LNCaP clone FGC (cell line): ENCODE measurements at regions not wholly inside any gene's neighbourhood (a gene's known extent, or its start where the extent isn't known, plus 50 kb on each side); places are given as distances from the start of the nearest gene placed in this dataset.

Source experiments
- DNase-seq: peaks from one replicate; pipeline ENCODE4 v3.0.0-alpha.2; 2011; ENCODE audit warnings: low read depth
- H3K4me3 ChIP-seq: 2 replicates; pipeline ENCODE4 v1.5.1; 2011; ENCODE audit warnings: mild to moderate bottlenecking, low read depth, low read length, control low read depth
- TF ChIP-seq, protein P1 (sequence below): IDR thresholded peaks from 2 replicates; pipeline ENCODE4 v1.5.1; 2012; ENCODE audit warnings: mild to moderate bottlenecking; ENCODE audit not compliant: control insufficient read depth, insufficient read depth; ENCODE audit errors: extremely low read depth

DNA sequence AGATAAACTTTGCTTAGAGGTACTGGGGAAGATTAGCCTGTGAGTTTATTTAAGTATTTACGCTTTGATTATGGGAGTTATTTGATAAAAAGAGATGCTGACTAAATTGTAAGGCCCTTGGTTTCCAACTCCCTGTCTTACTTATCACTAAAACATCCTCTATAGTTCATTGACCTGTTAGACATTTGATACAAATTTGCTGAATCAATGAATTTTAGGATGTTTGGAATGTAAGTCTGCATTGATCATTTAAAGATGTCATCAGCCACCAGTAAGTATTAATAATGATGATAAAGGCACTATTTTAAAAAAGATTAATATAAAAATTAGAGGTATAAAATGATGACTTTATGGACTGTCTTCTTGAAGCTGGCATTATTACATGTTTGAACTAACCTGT, 340.6 kb downstream of the SPRY1 start:
- TF ChIP-seq, protein P1, sequence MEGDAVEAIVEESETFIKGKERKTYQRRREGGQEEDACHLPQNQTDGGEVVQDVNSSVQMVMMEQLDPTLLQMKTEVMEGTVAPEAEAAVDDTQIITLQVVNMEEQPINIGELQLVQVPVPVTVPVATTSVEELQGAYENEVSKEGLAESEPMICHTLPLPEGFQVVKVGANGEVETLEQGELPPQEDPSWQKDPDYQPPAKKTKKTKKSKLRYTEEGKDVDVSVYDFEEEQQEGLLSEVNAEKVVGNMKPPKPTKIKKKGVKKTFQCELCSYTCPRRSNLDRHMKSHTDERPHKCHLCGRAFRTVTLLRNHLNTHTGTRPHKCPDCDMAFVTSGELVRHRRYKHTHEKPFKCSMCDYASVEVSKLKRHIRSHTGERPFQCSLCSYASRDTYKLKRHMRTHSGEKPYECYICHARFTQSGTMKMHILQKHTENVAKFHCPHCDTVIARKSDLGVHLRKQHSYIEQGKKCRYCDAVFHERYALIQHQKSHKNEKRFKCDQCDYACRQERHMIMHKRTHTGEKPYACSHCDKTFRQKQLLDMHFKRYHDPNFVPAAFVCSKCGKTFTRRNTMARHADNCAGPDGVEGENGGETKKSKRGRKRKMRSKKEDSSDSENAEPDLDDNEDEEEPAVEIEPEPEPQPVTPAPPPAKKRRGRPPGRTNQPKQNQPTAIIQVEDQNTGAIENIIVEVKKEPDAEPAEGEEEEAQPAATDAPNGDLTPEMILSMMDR = no peak
- DNase-seq = no peak
- H3K4me3 ChIP-seq = no peak overlapping the region

DNA sequence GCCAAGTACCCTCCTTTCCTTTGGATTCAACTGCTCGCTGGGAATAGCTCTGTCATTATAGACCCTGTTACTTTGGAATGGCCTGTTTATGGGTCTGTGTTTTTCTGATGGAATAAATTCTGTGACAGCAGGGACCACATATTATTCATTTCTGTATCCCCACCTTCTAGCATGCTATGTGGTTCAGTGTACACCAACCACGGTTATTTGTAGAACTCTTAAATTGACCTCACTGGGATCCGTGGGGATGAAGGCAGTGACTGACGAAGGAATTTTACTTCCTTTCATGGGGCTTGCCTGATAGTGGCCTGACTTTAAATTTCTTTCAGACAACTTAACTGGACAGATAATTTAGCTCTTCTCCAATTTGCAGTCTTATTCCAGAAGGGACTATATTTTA, 343.2 kb downstream of the SPRY1 start:
- H3K4me3 ChIP-seq = no peak overlapping the region
- TF ChIP-seq, protein P1 = no peak
- no peak for DNase-seq

DNA sequence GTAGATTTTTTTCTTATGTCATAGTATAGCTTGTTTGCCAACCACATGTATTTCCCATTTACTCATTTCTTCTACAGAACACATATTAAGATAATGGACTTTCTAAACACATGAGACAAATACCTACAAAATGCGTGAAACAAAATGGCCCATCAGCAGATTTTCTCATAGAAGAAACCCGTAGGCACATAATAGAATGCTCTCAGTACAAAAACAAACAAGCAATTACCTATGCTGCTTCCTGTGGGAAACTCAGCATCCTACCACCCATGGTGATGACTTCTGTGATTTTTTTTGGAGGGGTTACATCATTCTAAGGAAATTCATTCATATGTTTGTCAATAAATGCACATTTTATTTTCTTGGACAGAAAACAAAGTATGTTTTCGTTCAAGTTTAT, 343.6 kb downstream of the SPRY1 start:
- no peak for DNase-seq

DNA sequence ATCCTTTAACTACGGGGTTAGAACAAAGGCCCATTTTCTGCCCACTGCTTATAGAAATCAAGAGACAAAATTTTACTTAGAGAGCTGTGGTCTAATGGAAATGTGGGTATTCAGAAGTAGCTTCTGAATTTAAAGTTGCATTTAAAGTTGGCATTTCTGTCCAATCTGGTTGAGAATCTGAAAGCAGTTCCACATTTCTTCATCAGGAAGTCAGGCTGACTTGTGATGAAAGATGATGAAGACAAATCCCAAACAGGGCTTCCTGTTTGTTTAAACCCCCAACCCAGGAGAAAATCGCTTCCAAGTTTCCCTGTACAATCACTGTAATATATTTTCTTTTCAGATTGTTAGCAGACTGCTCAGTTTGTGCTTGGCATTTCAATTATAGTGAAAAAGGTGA, 345.3 kb downstream of the SPRY1 start:
- no peak for DNase-seq
- no peak overlapping the region for H3K4me3 ChIP-seq
- TF ChIP-seq, protein P1 = no peak

More for the DNA sequence above, 343.6 kb downstream of the SPRY1 start:
- no peak overlapping the region for H3K4me3 ChIP-seq
- TF ChIP-seq, protein P1 = no peak

DNA sequence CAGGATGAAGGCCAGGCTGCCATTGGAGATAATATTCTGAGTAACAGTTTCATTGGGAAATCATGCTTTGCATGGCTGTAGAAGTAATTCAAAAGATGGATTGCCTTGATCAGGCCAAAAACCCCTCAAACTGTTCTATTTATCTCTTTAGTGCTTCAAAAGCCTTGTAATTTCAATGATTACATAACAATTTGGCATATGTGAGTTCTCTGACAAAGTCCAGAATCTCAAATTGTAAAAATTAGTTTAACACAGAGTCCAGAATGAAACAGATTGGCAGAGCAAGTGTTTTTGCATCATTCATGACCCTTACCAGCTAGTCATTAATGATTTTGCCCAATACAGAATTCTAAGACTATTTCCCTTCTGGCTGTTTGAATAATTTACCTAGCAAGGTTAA, 347.3 kb downstream of the SPRY1 start:
- no peak for DNase-seq
- H3K4me3 ChIP-seq = no peak overlapping the region
- TF ChIP-seq, protein P1 = no peak

DNA sequence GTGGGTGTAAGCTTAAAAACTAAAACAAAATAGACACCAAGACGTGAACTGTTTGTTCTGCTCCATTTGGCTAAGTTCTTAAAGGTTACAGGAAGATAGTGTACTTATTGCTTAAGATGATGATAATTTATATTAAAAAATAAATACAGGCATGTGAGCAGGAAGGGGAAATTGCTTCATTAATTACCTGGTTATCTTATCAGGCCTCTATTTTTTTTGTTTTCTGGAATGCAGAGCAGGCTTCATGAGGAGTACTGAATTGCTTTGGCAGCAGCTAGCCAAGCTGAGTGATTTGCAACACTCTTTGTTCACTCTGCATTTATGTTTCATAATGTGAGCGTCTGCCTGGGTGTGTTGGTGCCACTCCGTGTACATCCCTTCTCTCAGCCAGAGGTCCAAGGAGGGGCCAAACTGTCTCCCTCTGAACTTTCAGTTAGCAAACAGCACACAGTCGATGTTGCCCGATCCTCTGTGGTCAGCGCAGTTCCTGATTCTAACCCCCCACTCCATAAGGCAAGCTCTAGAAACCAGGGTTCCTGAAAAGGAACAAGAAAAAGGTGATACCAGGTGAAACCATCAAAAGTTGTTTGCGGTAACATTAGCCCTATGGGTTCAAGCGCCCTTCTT, 348.2 kb downstream of the SPRY1 start:
- TF ChIP-seq, protein P1 = no peak
- DNase-seq = no peak
- no peak overlapping the region for H3K4me3 ChIP-seq

DNA sequence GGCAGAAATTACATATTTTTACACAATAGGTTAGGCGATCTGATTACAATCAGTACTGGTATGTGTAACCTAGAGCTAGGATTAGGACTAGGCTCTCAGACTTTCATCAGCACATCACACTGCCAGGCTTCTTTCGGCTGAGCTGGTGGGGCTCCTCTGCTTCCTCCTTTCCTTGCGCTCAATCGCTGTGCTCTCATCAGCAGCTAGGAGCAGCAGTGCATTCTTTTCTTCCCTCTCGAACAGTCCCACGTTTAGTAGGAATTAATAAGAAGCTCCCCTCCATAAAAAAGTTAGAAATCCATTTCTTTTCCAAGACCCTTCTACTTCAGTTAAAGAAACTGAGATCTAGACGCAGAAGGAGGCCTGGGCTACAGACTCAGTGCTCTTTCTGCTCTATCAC, 350.4 kb downstream of the SPRY1 start:
- no peak for DNase-seq
- no peak overlapping the region for H3K4me3 ChIP-seq

More for the DNA sequence above, 350.4 kb downstream of the SPRY1 start:
- TF ChIP-seq, protein P1 = no peak
